Hepatocyte (in vitro differentiated cells): ENCODE measurements at regions not wholly inside any gene's neighbourhood (a gene's known extent, or its start where the extent isn't known, plus 50 kb on each side); places are given as distances from the start of the nearest gene placed in this dataset.

Source experiments
- DNase-seq: peaks from one replicate; pipeline ENCODE4 v3.0.0-alpha.2; 2016; ENCODE audit warnings: low spot score
- H2AFZ ChIP-seq: fragments of 200-600 bp; sonication (generic); 2 replicates; pipeline ENCODE4 v1.6.0; 2016; ENCODE audit warnings: antibody characterized with exemption, mild to moderate bottlenecking
- H3K27ac ChIP-seq: fragments of 200-600 bp; sonication (generic); 2 replicates; pipeline ENCODE4 v1.5.1; 2016; ENCODE audit warnings: mild to moderate bottlenecking
- H3K27me3 ChIP-seq: fragments of 200-600 bp; sonication (generic); 2 replicates; pipeline ENCODE4 v1.6.1; 2016
- H3K36me3 ChIP-seq: fragments of 200-600 bp; sonication (generic); replicated peaks from 2 replicates; pipeline ENCODE4 v1.5.1; 2016; ENCODE audit warnings: low read depth; ENCODE audit not compliant: insufficient read depth
- H3K4me1 ChIP-seq: fragments of 200-600 bp; sonication (generic); 2 replicates; pipeline ENCODE4 v1.5.1; 2016; ENCODE audit warnings: mild to moderate bottlenecking, moderate library complexity; ENCODE audit not compliant: insufficient read depth
- H3K4me2 ChIP-seq: fragments of 200-600 bp; sonication (generic); 2 replicates; pipeline ENCODE4 v1.6.0; 2016
- H3K4me3 ChIP-seq: fragments of 200-600 bp; sonication (generic); 2 replicates; pipeline ENCODE4 v1.5.1; 2016; ENCODE audit warnings: mild to moderate bottlenecking
- H3K79me2 ChIP-seq: fragments of 200-600 bp; sonication (generic); 2 replicates; pipeline ENCODE4 v1.6.0; 2017; ENCODE audit warnings: mild to moderate bottlenecking
- H3K9me2 ChIP-seq: fragments of 200-600 bp; sonication (generic); replicated peaks from 2 replicates; pipeline ENCODE4 v1.6.0; 2017; ENCODE audit warnings: mild to moderate bottlenecking; ENCODE audit not compliant: insufficient read depth
- H3K9me3 ChIP-seq: fragments of 200-600 bp; sonication (generic); 2 replicates; pipeline ENCODE4 v1.5.1; 2016; ENCODE audit warnings: low read depth, mild to moderate bottlenecking
- H4K20me1 ChIP-seq: fragments of 200-600 bp; sonication (generic); 2 replicates; pipeline ENCODE4 v1.6.0; 2016; ENCODE audit warnings: mild to moderate bottlenecking; ENCODE audit not compliant: insufficient read depth, poor library complexity, severe bottlenecking
- EZH2 ChIP-seq: fragments of 200-600 bp; sonication (generic); IDR thresholded peaks from 2 replicates; pipeline ENCODE4 v1.6.1; 2016; ENCODE audit warnings: antibody characterized with exemption, mild to moderate bottlenecking, borderline replicate concordance
- EZH2phosphoT487 ChIP-seq: fragments of 200-600 bp; sonication (generic); IDR thresholded peaks from one replicate; pipeline ENCODE4 v1.6.1; 2018; ENCODE audit warnings: antibody characterized with exemption, mild to moderate bottlenecking, low read depth, moderate library complexity; ENCODE audit not compliant: unreplicated experiment, severe bottlenecking
- WGBS: methylation state at CpG from one replicate; pipeline ENCODE4 v1.1.6; 2016; ENCODE audit warnings: low lambda C conversion rate; ENCODE audit errors: missing lambda C conversion rate; 5-methylcytosine and 5-hydroxymethylcytosine counted together
- TF ChIP-seq, protein P1 (sequence below): fragments of 200-600 bp; sonication (generic); IDR thresholded peaks from 2 replicates; pipeline ENCODE4 v1.5.1; 2016; ENCODE audit warnings: antibody characterized with exemption, mild to moderate bottlenecking; ENCODE audit not compliant: poor library complexity

DNA sequence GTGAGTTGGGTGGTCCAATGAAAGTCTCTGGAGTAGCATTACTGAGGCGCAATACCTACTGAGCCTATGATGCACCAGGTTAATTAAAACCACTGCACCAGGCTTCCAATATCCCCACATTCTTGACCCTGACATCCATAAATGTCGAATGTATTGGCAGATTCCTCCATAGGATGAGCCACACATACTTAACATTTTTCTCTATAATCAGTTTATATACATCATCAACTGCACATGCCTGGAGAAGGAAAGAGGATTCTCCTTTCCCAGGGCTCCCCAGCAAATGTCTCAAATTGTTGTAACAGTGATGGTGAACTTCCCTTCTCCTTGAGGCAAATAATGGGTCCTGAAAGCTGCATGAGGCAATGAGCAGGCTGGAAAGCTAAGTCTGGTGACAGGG lies 82.3 kb upstream of the LPP start:
- H3K27me3 ChIP-seq = no peaks in the 10 kb centered on the region
- no peaks in the 10 kb centered on the region for H3K9me2 ChIP-seq
- no peaks in the 10 kb centered on the region for H3K36me3 ChIP-seq
- H4K20me1 ChIP-seq = no peaks in the 10 kb centered on the region
- no peak for DNase-seq
- H3K9me3 ChIP-seq = no peaks in the 10 kb centered on the region
- WGBS = 83% methylated on average over 2 of the region's 2 CpGs
- H3K4me3 ChIP-seq = no peak overlapping the region
- TF ChIP-seq EZH2 (no peak), EZH2phosphoT487 (no peak)
- TF ChIP-seq, protein P1, sequence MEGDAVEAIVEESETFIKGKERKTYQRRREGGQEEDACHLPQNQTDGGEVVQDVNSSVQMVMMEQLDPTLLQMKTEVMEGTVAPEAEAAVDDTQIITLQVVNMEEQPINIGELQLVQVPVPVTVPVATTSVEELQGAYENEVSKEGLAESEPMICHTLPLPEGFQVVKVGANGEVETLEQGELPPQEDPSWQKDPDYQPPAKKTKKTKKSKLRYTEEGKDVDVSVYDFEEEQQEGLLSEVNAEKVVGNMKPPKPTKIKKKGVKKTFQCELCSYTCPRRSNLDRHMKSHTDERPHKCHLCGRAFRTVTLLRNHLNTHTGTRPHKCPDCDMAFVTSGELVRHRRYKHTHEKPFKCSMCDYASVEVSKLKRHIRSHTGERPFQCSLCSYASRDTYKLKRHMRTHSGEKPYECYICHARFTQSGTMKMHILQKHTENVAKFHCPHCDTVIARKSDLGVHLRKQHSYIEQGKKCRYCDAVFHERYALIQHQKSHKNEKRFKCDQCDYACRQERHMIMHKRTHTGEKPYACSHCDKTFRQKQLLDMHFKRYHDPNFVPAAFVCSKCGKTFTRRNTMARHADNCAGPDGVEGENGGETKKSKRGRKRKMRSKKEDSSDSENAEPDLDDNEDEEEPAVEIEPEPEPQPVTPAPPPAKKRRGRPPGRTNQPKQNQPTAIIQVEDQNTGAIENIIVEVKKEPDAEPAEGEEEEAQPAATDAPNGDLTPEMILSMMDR = no peak
- no peak overlapping the region for H3K27ac ChIP-seq
- no peaks in the 10 kb centered on the region for H3K4me1 ChIP-seq
- H3K4me2 ChIP-seq = no peak overlapping the region
- no peaks in the 10 kb centered on the region for H3K79me2 ChIP-seq
- H2AFZ ChIP-seq = no peak overlapping the region

DNA sequence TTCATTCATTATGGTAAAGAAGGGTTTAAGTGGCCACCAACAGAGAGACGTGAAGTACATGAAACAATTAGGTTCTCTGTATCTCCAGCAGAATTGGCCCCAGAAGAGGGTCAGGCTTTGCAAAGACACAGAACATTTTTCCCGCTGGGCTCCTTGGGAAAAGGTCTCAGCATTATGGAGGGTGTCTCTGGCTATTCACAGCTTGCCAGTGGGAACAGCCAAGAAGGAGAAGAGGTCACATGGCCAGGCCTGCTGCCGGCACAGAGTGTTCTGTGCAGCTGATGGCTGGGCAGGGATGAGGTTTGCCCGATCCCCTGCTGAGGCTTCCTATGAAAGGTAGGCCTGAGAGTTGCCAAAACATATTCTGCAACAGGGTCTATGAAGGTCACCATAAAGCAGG lies 77.8 kb upstream of the LPP start:
- no peaks in the 10 kb centered on the region for H3K9me3 ChIP-seq
- H3K4me2 ChIP-seq = no peak overlapping the region
- no peaks in the 10 kb centered on the region for H3K36me3 ChIP-seq
- H2AFZ ChIP-seq = no peak overlapping the region
- H3K27ac ChIP-seq = no peak overlapping the region
- no peak for DNase-seq
- H3K79me2 ChIP-seq = no peaks in the 10 kb centered on the region
- no peaks in the 10 kb centered on the region for H3K4me1 ChIP-seq
- H3K9me2 ChIP-seq = no peaks in the 10 kb centered on the region
- 97% methylated on average over 4 of the region's 4 CpGs for WGBS
- TF ChIP-seq EZH2 = no peak
- H4K20me1 ChIP-seq = no peaks in the 10 kb centered on the region
- H3K27me3 ChIP-seq = no peaks in the 10 kb centered on the region
- no peak overlapping the region for H3K4me3 ChIP-seq

DNA sequence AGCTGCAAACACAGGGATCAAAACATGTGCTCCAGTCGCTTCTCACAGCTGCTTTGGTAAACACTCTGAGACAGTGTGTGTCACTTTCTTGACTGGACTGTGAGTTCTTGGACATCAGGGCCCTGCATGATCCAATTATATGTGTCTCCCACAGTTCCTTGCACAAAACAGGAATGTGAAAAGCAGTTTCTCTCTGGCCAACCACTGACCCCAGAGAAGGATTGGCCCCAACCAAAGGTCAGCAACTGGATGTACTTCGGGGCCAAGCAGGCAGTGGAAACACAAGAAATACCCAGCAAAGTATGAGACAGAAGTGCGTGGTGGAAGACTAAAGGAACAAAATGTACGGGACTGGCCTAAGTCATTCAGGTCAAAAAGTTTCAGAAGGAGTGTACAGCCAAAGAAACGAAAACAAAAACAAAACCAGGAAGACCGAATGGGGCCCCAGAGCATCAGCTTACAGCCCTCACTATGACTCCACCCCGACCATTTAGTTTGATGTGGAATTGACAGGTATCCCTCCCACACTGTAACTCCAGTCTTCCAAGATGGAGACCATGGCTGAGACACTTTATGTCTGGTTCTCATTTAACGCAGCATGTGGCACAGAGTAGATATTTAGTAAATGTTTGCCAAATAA lies 76.7 kb upstream of the LPP start:
- no peaks in the 10 kb centered on the region for H3K9me2 ChIP-seq
- no peaks in the 10 kb centered on the region for H3K79me2 ChIP-seq
- H3K4me2 ChIP-seq = no peak overlapping the region
- no peak overlapping the region for H2AFZ ChIP-seq
- peaks cover 2% of the 10 kb centered on the region for H3K4me1 ChIP-seq
- H3K4me3 ChIP-seq = no peak overlapping the region
- no peak for DNase-seq
- TF ChIP-seq EZH2phosphoT487 (no peak), EZH2 (no peak)
- TF ChIP-seq, protein P1 = no peak
- no peaks in the 10 kb centered on the region for H3K9me3 ChIP-seq
- no peaks in the 10 kb centered on the region for H4K20me1 ChIP-seq
- no peak overlapping the region for H3K27ac ChIP-seq
- no peaks in the 10 kb centered on the region for H3K36me3 ChIP-seq
- H3K27me3 ChIP-seq = no peaks in the 10 kb centered on the region
- WGBS = 78% methylated on average over 8 of the region's 8 CpGs

DNA sequence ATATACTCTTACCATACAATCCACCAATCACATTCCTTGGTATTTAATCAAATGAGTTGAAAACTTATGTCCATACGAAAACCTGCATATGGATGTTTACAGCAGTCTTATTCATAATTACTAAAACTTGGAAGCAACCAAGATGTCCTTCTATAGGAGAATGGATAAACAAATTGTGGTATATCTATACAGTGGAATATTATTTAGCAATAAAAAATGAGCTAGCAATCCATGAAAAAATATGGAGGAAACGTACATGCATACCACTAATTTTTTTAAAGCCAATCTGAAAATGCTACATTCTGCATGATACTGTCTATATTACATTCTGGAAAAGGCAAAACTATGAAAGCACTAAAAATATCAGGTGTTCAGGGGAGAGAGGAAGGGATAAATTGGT lies 73.9 kb upstream of the LPP start:
- Histone ChIP-seq H3K27me3 (no peaks in the 10 kb centered on the region), H4K20me1 (no peaks in the 10 kb centered on the region), H3K4me1 (peaks cover 16% of the 10 kb centered on the region), H3K36me3 (no peaks in the 10 kb centered on the region), H3K4me2 (no peak overlapping the region), H3K9me3 (no peaks in the 10 kb centered on the region), H3K27ac (no peak overlapping the region), H3K9me2 (no peaks in the 10 kb centered on the region), H3K4me3 (no peak overlapping the region), H3K79me2 (no peaks in the 10 kb centered on the region), H2AFZ (no peak overlapping the region)
- no peak for DNase-seq
- 100% methylated on average over 2 of the region's 2 CpGs for WGBS
- TF ChIP-seq EZH2phosphoT487 (no peak), EZH2 (no peak)
- TF ChIP-seq, protein P1 = no peak
